GM12892 (cell line): ENCODE measurements at regions not wholly inside any gene's neighbourhood (a gene's known extent, or its start where the extent isn't known, plus 50 kb on each side); places are given as distances from the start of the nearest gene placed in this dataset.

Experiments used
- POLR2A ChIP-seq: IDR thresholded peaks from 2 replicates; pipeline ENCODE4 v1.6.1; 2011; ENCODE audit warnings: low read depth, low read length, control low read depth
- POLR2AphosphoS5 ChIP-seq: IDR thresholded peaks from 2 replicates; pipeline ENCODE4 v1.6.1; 2011; ENCODE audit warnings: low read depth, low read length, control low read depth
- TAF1 ChIP-seq: IDR thresholded peaks from 2 replicates; pipeline ENCODE4 v1.6.1; 2011; ENCODE audit warnings: low read depth, mild to moderate bottlenecking, control low read depth, low read length, borderline replicate concordance

- no peak for TF ChIP-seq POLR2AphosphoS5
- no peak for TF ChIP-seq TAF1
- no peak for TF ChIP-seq POLR2A
Measured at GRCh38 chr3:105094588-105094987, 272.1 kb upstream of the ALCAM start.
